Psoas muscle (tissue), 7 donors: ENCODE measurements at regions not wholly inside any gene's neighbourhood (a gene's known extent, or its start where the extent isn't known, plus 50 kb on each side); places are given as distances from the start of the nearest gene placed in this dataset.

ENCODE experiments used
- ATAC-seq, 4 donors: fragments of 200-7000 bp; cut with Tn5 transposase; one replicate each; pipeline ENCODE4 v1.9.1; 2020; ENCODE audit warnings: moderate library complexity in 3 of 4, mild to moderate bottlenecking in 2 of 4
- DNase-seq, 2 donors: peaks; one replicate each; pipeline ENCODE4 v3.0.0-alpha.2; 2020
- H3K27ac ChIP-seq: fragments of 200-600 bp; one replicate; pipeline ENCODE4 v1.8.0; 2022
- H3K27me3 ChIP-seq, 3 donors: fragments of 200-600 bp in 1 of 3; one replicate each; pipeline versions ENCODE4 v1.6.1 to v1.8.0; 2013 to 2022; ENCODE audit warnings: low read length in 2 of 3, mild to moderate bottlenecking in 2 of 3, moderate library complexity in 1 of 3; ENCODE audit not compliant: insufficient read depth in 3 of 3
- H3K36me3 ChIP-seq, 2 donors: fragments of 200-600 bp in 1 of 2; one replicate each; pipeline versions ENCODE4 v1.6.1 to v1.8.0; 2013 to 2022; ENCODE audit warnings: low read depth in 1 of 2, mild to moderate bottlenecking in 1 of 2, moderate library complexity in 1 of 2; ENCODE audit not compliant: insufficient read depth in 1 of 2
- H3K4me1 ChIP-seq: fragments of 200-600 bp; one replicate; pipeline ENCODE4 v1.8.0; 2022
- H3K4me3 ChIP-seq: fragments of 200-600 bp; one replicate; pipeline ENCODE4 v1.8.0; 2022; ENCODE audit warnings: mild to moderate bottlenecking
- H3K9me3 ChIP-seq: fragments of 200-600 bp; one replicate; pipeline ENCODE4 v1.8.0; 2022
- WGBS, 3 donors: extraction: QIAGEN DNeasy Blood & Tissue Kit; methylation state at CpG; one replicate each; pipeline versions ENCODE4 v1.1.6 to v1.1.7; 2013; 5-methylcytosine and 5-hydroxymethylcytosine counted together
- intact Hi-C, 2 donors: fragments of 100-400 bp; cut with DNase I; formaldehyde crosslinking; loops; one replicate each; pipeline versions ENCODE4 v1.11.0 to v1.14.2; 2022
- TF ChIP-seq, protein P1 (sequence below): fragments of 200-600 bp; IDR thresholded peaks from one replicate; pipeline ENCODE4 v1.8.0; 2022; ENCODE audit warnings: antibody characterized with exemption
- donor health status: healthy with polysubstance abuse.
- donor health status: DM: no; HTN: no; CAD: no; lungs with moderate emphysema.
- donor health status: Bipolar disorder and iron deficiency.
- donor health status: healthy.
- donor health status: DM: yes; HTN: yes; CAD: no.
- donor health status: DM: no; HTN: no; CAD: no.
- donor health status: DM: yes; HTN: yes; CAD: no.

DNA sequence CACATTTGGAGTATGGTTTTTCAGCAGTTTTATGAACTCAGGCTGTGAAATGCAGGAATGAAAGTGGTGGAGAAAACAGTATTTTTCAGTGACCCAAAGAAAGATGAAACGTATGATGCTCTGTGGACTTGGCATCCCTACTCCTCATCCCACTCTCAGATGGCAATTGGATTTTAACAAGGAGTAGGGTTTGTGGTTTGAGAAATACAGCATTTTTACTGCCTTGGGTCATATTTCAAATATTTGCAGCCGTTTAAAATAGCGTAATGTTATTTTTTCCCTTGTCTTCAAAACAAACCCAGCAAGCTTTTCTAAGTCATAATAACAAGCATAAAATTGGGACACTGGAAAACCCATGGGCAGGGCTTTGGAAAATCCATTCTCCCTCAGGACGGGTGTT, 117.2 kb upstream of the LRIG1 start:
- intact Hi-C loops, result loop anchor here in 1 of 2 donors (10.0 kb wide), 1 partner anchor 113 kb away; the partner anchor contains the start of gene LRIG1

DNA sequence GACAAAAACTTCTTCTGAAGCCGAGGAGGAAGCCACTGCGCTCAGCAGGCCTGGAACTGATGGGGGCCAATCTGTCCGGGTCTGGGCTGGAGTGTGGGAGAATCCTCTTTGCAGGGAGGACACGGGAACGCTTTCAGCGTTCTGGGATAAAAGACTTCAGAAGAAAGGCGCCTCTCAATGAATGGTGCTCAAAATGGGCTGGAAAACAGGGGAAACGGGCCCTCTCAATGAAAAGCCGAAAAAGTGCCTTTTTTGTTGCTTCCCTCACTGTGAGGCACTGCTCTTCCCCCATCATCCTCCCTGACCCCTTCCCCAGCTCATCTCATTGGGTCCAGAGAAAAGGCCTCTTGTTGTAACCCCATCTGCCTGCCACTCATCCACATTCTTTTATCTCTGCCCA, 119.5 kb upstream of the LRIG1 start:
- intact Hi-C loops, result no loop called here
- DNase-seq (no peak), ATAC-seq (no peak)
- Histone ChIP-seq H3K27me3 (no peaks in the 10 kb centered on the region), H3K4me3 (no peak overlapping the region), H3K36me3 (no peaks in the 10 kb centered on the region), H3K4me1 (no peaks in the 10 kb centered on the region), H3K9me3 (no peaks in the 10 kb centered on the region), H3K27ac (no peak overlapping the region)
- TF ChIP-seq, protein P1, sequence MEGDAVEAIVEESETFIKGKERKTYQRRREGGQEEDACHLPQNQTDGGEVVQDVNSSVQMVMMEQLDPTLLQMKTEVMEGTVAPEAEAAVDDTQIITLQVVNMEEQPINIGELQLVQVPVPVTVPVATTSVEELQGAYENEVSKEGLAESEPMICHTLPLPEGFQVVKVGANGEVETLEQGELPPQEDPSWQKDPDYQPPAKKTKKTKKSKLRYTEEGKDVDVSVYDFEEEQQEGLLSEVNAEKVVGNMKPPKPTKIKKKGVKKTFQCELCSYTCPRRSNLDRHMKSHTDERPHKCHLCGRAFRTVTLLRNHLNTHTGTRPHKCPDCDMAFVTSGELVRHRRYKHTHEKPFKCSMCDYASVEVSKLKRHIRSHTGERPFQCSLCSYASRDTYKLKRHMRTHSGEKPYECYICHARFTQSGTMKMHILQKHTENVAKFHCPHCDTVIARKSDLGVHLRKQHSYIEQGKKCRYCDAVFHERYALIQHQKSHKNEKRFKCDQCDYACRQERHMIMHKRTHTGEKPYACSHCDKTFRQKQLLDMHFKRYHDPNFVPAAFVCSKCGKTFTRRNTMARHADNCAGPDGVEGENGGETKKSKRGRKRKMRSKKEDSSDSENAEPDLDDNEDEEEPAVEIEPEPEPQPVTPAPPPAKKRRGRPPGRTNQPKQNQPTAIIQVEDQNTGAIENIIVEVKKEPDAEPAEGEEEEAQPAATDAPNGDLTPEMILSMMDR, result no peak
- 51 to 72% (median 53%) methylated on average over 9 of the region's 9 CpGs for WGBS, 3 donors

More for the DNA sequence above, 117.2 kb upstream of the LRIG1 start:
- DNase-seq (no peak), ATAC-seq (no peak)
- WGBS, 3 donors, result 47 to 63% (median 57%) methylated on average over 4 of the region's 4 CpGs
- no peaks in the 10 kb centered on the region for H3K4me1 ChIP-seq
- TF ChIP-seq, protein P1, result no peak
- no peaks in the 10 kb centered on the region for H3K36me3 ChIP-seq
- H3K27me3 ChIP-seq, result no peaks in the 10 kb centered on the region
- no peak overlapping the region for H3K4me3 ChIP-seq
- no peaks in the 10 kb centered on the region for H3K9me3 ChIP-seq
- no peak overlapping the region for H3K27ac ChIP-seq

DNA sequence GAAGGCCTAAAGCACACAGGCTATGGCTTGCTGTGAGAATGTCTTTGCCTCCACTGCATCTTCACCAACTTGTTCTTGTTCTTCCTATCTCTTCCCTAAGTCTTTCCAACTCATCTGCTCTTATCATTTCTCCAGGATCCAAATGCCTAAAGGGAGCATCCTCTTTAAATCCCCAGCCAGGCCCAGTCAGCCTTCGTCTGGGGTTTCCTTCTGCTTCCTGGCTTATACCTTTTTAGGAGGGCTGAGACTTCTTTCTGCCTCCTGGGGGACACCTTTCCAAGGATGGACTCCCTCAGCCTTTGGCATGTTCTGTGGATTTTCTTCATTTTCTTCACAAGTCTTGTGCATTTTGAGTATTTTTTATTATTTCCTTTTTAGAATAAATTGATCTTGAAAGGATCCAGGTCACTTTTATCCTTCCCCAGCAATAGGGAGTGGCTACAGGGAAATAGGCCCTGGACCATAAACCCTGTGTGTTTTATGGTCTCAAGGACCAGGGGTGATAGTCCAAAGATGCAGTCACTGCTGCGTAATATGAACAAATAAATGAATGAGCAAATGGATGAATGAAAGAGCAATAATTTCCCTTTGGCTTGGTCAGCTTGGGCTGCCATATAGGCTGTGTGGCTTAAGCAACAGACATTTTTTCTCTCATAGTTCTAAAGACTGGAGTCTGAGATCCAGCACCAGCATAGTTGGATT, 122.1 kb upstream of the LRIG1 start:
- intact Hi-C loops, result no loop called here
- TF ChIP-seq, protein P1, result no peak
- Histone ChIP-seq H3K27ac (no peak overlapping the region), H3K4me1 (no peaks in the 10 kb centered on the region), H3K27me3 (no peaks in the 10 kb centered on the region), H3K36me3 (no peaks in the 10 kb centered on the region), H3K9me3 (no peaks in the 10 kb centered on the region), H3K4me3 (no peak overlapping the region)
- WGBS, 3 donors, result 94 to 98% (median 96%) methylated on average over 2 of the region's 2 CpGs
- no peak for ATAC-seq
- no peak for DNase-seq

DNA sequence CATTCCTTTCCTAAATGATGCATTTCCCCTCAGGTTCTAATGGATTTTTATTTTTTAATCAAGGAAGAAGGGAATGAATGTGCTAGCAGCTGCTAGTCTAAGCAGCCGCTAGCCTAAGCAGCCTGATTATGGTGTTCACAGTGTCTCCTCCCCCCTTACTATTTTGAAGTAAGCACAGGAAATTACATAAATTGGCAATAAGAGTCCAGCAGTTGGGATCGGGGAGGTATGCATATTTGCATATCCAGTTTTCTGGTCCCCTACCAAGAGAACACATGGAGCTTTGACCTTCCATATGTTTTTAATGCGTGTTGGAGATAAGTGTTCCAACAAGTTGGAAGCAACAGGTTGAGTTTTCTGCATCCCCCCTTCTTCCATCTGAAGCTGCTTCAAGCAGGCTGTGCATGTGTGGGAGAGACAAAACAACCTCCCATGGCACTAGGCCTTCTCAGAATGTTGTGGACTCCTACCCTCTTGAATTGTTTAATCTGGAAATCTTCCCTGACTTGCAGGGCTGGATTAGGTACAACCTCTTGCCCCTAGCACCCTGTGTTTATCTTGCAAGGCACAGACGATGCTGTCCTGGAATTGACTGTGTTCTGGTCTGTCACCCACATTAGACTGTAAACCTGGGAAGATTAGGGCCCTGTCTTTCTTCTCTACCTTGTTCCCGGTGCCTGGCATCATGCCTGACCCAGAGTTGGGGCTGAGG, 124.8 kb upstream of the LRIG1 start:
- TF ChIP-seq, protein P1, result no peak
- no peak overlapping the region for H3K27ac ChIP-seq
- intact Hi-C loops, result no loop called here
- no peaks in the 10 kb centered on the region for H3K4me1 ChIP-seq
- ATAC-seq, result no peak
- no peaks in the 10 kb centered on the region for H3K36me3 ChIP-seq
- H3K27me3 ChIP-seq, result no peaks in the 10 kb centered on the region
- no peaks in the 10 kb centered on the region for H3K9me3 ChIP-seq
- H3K4me3 ChIP-seq, result no peak overlapping the region
- no peak for DNase-seq
- WGBS, 3 donors, result 52 to 54% (median 53%) methylated on average over 5 of the region's 5 CpGs
